ENCODE measurements at regions not wholly inside any gene's neighbourhood (a gene's known extent, or its start where the extent isn't known, plus 50 kb on each side); places are given as distances from the start of the nearest gene placed in this dataset.

GRCh38 chr7:46004965-46005364, 83.9 kb upstream of the IGFBP3 start:
- H4K91ac ChIP-seq (ENCODE audit: insufficient read depth, low read depth, low read length): no peak overlapping the region; the same call in 1 of the 2 replicates
- no CpG with 5 or more reads among the region's 3 CpGs for WGBS, 2 experiments (ENCODE audit: extremely low coverage in 2 of 2, insufficient read length in 1 of 2)
- POLR2A ChIA-PET (ENCODE audit: unreplicated experiment): no interaction called here
- intact Hi-C loops (cut with micrococcal nuclease): no loop called here
- no peak overlapping the region for H2AK9ac ChIP-seq (replicated peaks; ENCODE audit: low read depth, low read length, poor library complexity)
- peaks cover 5% of the 10 kb centered on the region; the same call in 1 of the 2 replicates for H3K9me1 ChIP-seq (ENCODE audit: insufficient read depth, low read length)
- H4K20me1 ChIP-seq (ENCODE audit: insufficient read depth, low read length): no peaks in the 10 kb centered on the region
- no peak overlapping the region; the same call in 1 of the 2 replicates for H3K14ac ChIP-seq (replicated peaks; ENCODE audit: low read depth, low read length)
- no peak overlapping the region for H3K23ac ChIP-seq (ENCODE audit: low read depth, low read length)
- peak overlapping the region; percentile 4; the same call in 1 of the 2 replicates for H3K4ac ChIP-seq (ENCODE audit: low read depth, low read length)
- no peak overlapping the region for H3K9ac ChIP-seq (ENCODE audit: low read depth, low read length)
- no peaks in the 10 kb centered on the region for H3K36me3 ChIP-seq (ENCODE audit: control insufficient read depth, insufficient read depth, low read length)
- CTCF ChIA-PET: interaction anchor here (0.7 to 1.2 kb wide), 2 partner anchors 14 to 19 kb away, joined by 3 read pairs; no protein-coding TSS in a partner anchor
- peak overlapping the region; percentile 3 to 20; a peak in 1 of 4 replicates for H4K8ac ChIP-seq (ENCODE audit: low read depth in 2 of 2, low read length in 2 of 2)
- peak overlapping the region; percentile 52; the same call in 2 of the 3 replicates for H2BK15ac ChIP-seq (ENCODE audit: low read depth, low read length)
- H4K5ac ChIP-seq (ENCODE audit: low read depth, low read length): no peak overlapping the region
- H2BK120ac ChIP-seq (ENCODE audit: low read depth, low read length): no peak overlapping the region; the same call in 1 of the 2 replicates
- H3K27ac ChIP-seq (ENCODE audit: insufficient read depth, low read length): no peak overlapping the region
- dilution Hi-C loops (cut with HindIII; ENCODE audit: low sequenced_read_pairs, unreplicated experiment): no loop called here
- no peak overlapping the region for H2AFZ ChIP-seq (replicated peaks; ENCODE audit: low read length, poor library complexity)
- H3K4me3 ChIP-seq (ENCODE audit: insufficient read depth, low read depth, low read length): no peak overlapping the region
- TF ChIP-seq FOS (IDR thresholded peaks at IDR 0.05; ENCODE audit: low read depth, low read length) (no peak), RAD21 (IDR thresholded peaks at IDR 0.05; ENCODE audit: low read length) (no peak), MXI1 (IDR thresholded peaks at IDR 0.05; ENCODE audit: borderline replicate concordance, low read depth, low read length) (no peak), CHD1 (IDR thresholded peaks at IDR 0.05; ENCODE audit: low read depth, low read length) (no peak), MAZ (IDR thresholded peaks at IDR 0.05; ENCODE audit: borderline replicate concordance, low read depth, low read length) (no peak), NFE2L2 (IDR thresholded peaks at IDR 0.05; ENCODE audit: low read depth, low read length) (no peak), USF2 (IDR thresholded peaks at IDR 0.05; ENCODE audit: low read depth, low read length) (no peak), POLR2A (IDR thresholded peaks at IDR 0.05; ENCODE audit: low read depth, low read length) (no peak), MAFK (IDR thresholded peaks at IDR 0.05; ENCODE audit: low read depth, low read length) (no peak), CEBPB (IDR thresholded peaks at IDR 0.05; ENCODE audit: low read depth, low read length) (no peak), BHLHE40 (IDR thresholded peaks at IDR 0.05; ENCODE audit: low read depth, low read length) (no peak), SMC3 (IDR thresholded peaks at IDR 0.05; ENCODE audit: low read depth, low read length) (no peak), RCOR1 (IDR thresholded peaks at IDR 0.05; ENCODE audit: insufficient replicate concordance, low read length) (no peak), RFX5 (IDR thresholded peaks at IDR 0.05; ENCODE audit: low read depth, low read length) (no peak)
- TF ChIP-seq, protein P1, sequence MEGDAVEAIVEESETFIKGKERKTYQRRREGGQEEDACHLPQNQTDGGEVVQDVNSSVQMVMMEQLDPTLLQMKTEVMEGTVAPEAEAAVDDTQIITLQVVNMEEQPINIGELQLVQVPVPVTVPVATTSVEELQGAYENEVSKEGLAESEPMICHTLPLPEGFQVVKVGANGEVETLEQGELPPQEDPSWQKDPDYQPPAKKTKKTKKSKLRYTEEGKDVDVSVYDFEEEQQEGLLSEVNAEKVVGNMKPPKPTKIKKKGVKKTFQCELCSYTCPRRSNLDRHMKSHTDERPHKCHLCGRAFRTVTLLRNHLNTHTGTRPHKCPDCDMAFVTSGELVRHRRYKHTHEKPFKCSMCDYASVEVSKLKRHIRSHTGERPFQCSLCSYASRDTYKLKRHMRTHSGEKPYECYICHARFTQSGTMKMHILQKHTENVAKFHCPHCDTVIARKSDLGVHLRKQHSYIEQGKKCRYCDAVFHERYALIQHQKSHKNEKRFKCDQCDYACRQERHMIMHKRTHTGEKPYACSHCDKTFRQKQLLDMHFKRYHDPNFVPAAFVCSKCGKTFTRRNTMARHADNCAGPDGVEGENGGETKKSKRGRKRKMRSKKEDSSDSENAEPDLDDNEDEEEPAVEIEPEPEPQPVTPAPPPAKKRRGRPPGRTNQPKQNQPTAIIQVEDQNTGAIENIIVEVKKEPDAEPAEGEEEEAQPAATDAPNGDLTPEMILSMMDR (conservative IDR thresholded peaks at IDR 0.05; ENCODE audit: low read depth, low read length): no peak
- TF ChIP-seq, protein P2, sequence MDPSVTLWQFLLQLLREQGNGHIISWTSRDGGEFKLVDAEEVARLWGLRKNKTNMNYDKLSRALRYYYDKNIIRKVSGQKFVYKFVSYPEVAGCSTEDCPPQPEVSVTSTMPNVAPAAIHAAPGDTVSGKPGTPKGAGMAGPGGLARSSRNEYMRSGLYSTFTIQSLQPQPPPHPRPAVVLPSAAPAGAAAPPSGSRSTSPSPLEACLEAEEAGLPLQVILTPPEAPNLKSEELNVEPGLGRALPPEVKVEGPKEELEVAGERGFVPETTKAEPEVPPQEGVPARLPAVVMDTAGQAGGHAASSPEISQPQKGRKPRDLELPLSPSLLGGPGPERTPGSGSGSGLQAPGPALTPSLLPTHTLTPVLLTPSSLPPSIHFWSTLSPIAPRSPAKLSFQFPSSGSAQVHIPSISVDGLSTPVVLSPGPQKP (IDR thresholded peaks at IDR 0.05; ENCODE audit: borderline replicate concordance, low read depth, low read length): no peak
- H3K56ac ChIP-seq (ENCODE audit: extremely low read depth, insufficient read depth, low read length): no peak overlapping the region
- DNase-seq (no peak), ATAC-seq (ENCODE audit: low read depth) (no peak)
- H3K4me2 ChIP-seq (ENCODE audit: low read depth, low read length): no peak overlapping the region
- in situ Hi-C loops (cut with MboI; ENCODE audit: low sequenced_read_pairs): no loop called here
- H2AK5ac ChIP-seq (ENCODE audit: low read depth, low read length): peak overlapping the region; percentile 66; the same call in 1 of the 2 replicates
- H3K79me1 ChIP-seq (ENCODE audit: low read depth in 1 of 2, low read length in 2 of 2): no peaks in the 10 kb centered on the region
- H2BK20ac ChIP-seq (ENCODE audit: low read depth, low read length): peak overlapping the region; percentile 29
- BruUV-seq (replicated peaks): no TSS peak
- peak overlapping the region; percentile 10; the same call in 1 of the 2 replicates for H3K18ac ChIP-seq (ENCODE audit: low read depth, low read length)
- H3K27me3 ChIP-seq (ENCODE audit: control insufficient read depth, insufficient read depth, low read length): no peaks in the 10 kb centered on the region
- peaks cover 5% of the 10 kb centered on the region for H3K9me3 ChIP-seq (ENCODE audit: control insufficient read depth, insufficient read depth, low read length)
- H2BK5ac ChIP-seq (ENCODE audit: low read depth, low read length, poor library complexity, severe bottlenecking): peak overlapping the region; percentile 4
- H3K4me1 ChIP-seq (ENCODE audit: control insufficient read depth, insufficient read depth, low read length): peaks cover 7% of the 10 kb centered on the region; the same call in 1 of the 2 replicates

Data from IMR-90 (cell line).